Thyroid gland (tissue), 4 donors: ENCODE measurements at regions not wholly inside any gene's neighbourhood (a gene's known extent, or its start where the extent isn't known, plus 50 kb on each side); places are given as distances from the start of the nearest gene placed in this dataset.

Source experiments
- POLR2A ChIP-seq, 2 donors: fragments of 450-650 bp; IDR thresholded peaks; one replicate each; pipeline ENCODE4 v1.6.1; 2017; ENCODE audit warnings: antibody characterized with exemption in 2 of 2, mild to moderate bottlenecking in 2 of 2, moderate library complexity in 1 of 2
- TF ChIP-seq, protein P1 (sequence below), 6 experiments: fragments of 200-600 bp in 3 of 6; fragments of 450-650 bp in 3 of 6; sonication (generic) in 3 of 6; IDR thresholded peaks; one replicate each; pipeline ENCODE4 v1.5.1; 2016 to 2019; ENCODE audit warnings: antibody characterized with exemption in 6 of 6, mild to moderate bottlenecking in 2 of 6, inconsistent platforms in 1 of 6, moderate library complexity in 1 of 6

DNA sequence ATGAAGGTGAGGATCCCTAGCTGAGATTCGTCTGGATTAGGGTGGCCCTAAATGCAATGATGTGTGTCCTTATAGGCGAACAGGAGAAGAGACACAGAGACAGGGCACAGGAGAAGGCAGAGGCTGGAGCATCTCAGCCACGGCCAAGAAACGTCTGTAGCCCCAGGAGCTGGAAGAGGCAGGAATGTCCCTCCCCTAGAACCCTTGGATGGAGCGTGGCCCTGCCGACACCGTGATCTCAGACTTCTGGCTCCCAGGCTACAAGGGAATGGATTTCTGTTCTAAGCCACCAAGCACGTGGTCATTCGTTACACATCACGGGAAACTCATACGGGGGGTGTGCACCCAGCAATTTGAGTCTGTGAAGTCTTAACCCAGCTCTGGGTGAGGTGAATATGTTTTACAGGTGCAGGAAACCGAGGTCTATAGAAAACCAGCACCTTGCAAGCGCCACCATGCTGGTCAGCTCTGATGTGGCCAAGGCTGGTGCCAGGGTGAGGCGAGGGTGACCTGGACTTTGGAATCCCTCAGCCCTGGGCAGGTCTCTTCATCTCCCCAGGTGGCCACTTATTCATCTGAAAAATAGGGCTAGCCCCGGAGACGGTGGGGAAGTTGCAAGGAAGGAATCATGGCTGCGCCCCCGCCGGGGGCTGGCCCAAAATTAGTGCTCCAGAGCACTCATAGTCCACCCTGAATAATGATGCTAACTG, 89.5 kb upstream of the FGF3 start:
- TF ChIP-seq, protein P1, sequence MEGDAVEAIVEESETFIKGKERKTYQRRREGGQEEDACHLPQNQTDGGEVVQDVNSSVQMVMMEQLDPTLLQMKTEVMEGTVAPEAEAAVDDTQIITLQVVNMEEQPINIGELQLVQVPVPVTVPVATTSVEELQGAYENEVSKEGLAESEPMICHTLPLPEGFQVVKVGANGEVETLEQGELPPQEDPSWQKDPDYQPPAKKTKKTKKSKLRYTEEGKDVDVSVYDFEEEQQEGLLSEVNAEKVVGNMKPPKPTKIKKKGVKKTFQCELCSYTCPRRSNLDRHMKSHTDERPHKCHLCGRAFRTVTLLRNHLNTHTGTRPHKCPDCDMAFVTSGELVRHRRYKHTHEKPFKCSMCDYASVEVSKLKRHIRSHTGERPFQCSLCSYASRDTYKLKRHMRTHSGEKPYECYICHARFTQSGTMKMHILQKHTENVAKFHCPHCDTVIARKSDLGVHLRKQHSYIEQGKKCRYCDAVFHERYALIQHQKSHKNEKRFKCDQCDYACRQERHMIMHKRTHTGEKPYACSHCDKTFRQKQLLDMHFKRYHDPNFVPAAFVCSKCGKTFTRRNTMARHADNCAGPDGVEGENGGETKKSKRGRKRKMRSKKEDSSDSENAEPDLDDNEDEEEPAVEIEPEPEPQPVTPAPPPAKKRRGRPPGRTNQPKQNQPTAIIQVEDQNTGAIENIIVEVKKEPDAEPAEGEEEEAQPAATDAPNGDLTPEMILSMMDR (IDR thresholded peaks at IDR 0.05) = no peak
- no peak for TF ChIP-seq POLR2A (IDR thresholded peaks at IDR 0.05)
